SU-DHL-6 (cell line): ENCODE measurements at regions not wholly inside any gene's neighbourhood (a gene's known extent, or its start where the extent isn't known, plus 50 kb on each side); places are given as distances from the start of the nearest gene placed in this dataset.

Experiments
- H2AFZ ChIP-seq: fragments of 200-600 bp; sonication (generic); 2 replicates; pipeline ENCODE4 v1.6.1; 2014; ENCODE audit warnings: low read depth, mild to moderate bottlenecking, moderate library complexity, mixed read lengths, antibody characterized with exemption, low read length; ENCODE audit not compliant: severe bottlenecking
- H3F3A ChIP-seq: fragments of 200-600 bp; shearing (Covaris generic); 2 replicates; pipeline ENCODE4 v1.6.0; 2016; ENCODE audit warnings: antibody characterized with exemption, mild to moderate bottlenecking; ENCODE audit not compliant: insufficient read depth
- H3K27ac ChIP-seq: fragments of 200-600 bp; sonication (generic); 2 replicates; pipeline ENCODE4 v1.5.1; 2016; ENCODE audit warnings: low read depth, mild to moderate bottlenecking, low read length, moderate library complexity, mixed read lengths
- H3K27me3 ChIP-seq: fragments of 200-600 bp; sonication (generic), shearing (Covaris generic); 2 replicates; pipeline ENCODE4 v1.6.0; 2014; ENCODE audit warnings: mild to moderate bottlenecking, low read length
- H3K36me3 ChIP-seq: fragments of 200-600 bp; sonication (generic); 2 replicates; pipeline ENCODE4 v1.6.1; 2014; ENCODE audit warnings: mild to moderate bottlenecking, low read length, mixed read lengths
- H3K4me2 ChIP-seq: fragments of 300-600, 200-600 bp; shearing (Covaris generic), sonication (generic); 2 replicates; pipeline ENCODE4 v1.6.0; 2014; ENCODE audit warnings: low read length, low read depth, mild to moderate bottlenecking; ENCODE audit not compliant: poor library complexity, severe bottlenecking
- H3K4me3 ChIP-seq: fragments of 200-600 bp; sonication (generic); 2 replicates; pipeline ENCODE4 v1.5.1; 2014; ENCODE audit warnings: antibody characterized with exemption, low read length, mild to moderate bottlenecking, mixed read lengths; ENCODE audit not compliant: insufficient read depth, poor library complexity, severe bottlenecking
- H3K79me2 ChIP-seq: fragments of 200-600 bp; sonication (generic); 2 replicates; pipeline ENCODE4 v1.6.1; 2014; ENCODE audit warnings: mild to moderate bottlenecking, low read length, moderate library complexity; ENCODE audit not compliant: insufficient read depth
- H3K9ac ChIP-seq: fragments of 200-600 bp; sonication (generic); 2 replicates; pipeline ENCODE4 v1.7.0; 2014; ENCODE audit warnings: mild to moderate bottlenecking, low read length
- H3K9me2 ChIP-seq: fragments of 200-600 bp; sonication (generic); replicated peaks from 2 replicates; pipeline ENCODE4 v1.6.1; 2014; ENCODE audit warnings: low read length; ENCODE audit not compliant: insufficient read depth
- H3K9me3 ChIP-seq: fragments of 200-600 bp; sonication (generic); 2 replicates; pipeline ENCODE4 v1.6.1; 2014; ENCODE audit warnings: low read length, mixed read lengths; ENCODE audit not compliant: insufficient read depth
- H4K20me1 ChIP-seq: fragments of 200-600 bp; sonication (generic); 2 replicates; pipeline ENCODE4 v1.6.1; 2014; ENCODE audit warnings: low read depth, mild to moderate bottlenecking, antibody characterized with exemption, low read length, moderate library complexity, mixed read lengths
- CTCF ChIP-seq: fragments of 200-600 bp; sonication (generic); IDR thresholded peaks from one replicate; pipeline ENCODE4 v1.5.1; 2017; ENCODE audit warnings: antibody characterized with exemption, mild to moderate bottlenecking, low read length, moderate library complexity; ENCODE audit not compliant: insufficient read depth, poor library complexity, severe bottlenecking
- EZH2phosphoT487 ChIP-seq: fragments of 200-600 bp; sonication (generic), shearing (Covaris generic); conservative IDR thresholded peaks from 2 replicates; pipeline ENCODE4 v1.6.1; 2018; ENCODE audit warnings: mild to moderate bottlenecking, antibody characterized with exemption, low read length, moderate library complexity, mixed read lengths

- Histone ChIP-seq H3K9ac (no peak overlapping the region), H3K27me3 (no peaks in the 10 kb centered on the region), H3K9me3 (no peaks in the 10 kb centered on the region), H3F3A (peaks cover 9% of the 10 kb centered on the region; the same call in 1 of the 2 replicates), H3K9me2 (no peaks in the 10 kb centered on the region), H2AFZ (no peak overlapping the region), H3K79me2 (peaks cover 99% of the 10 kb centered on the region), H3K4me2 (no peak overlapping the region), H3K27ac (peak overlapping the region; percentile 1; the same call in 1 of the 2 replicates), H4K20me1 (peaks cover 21% of the 10 kb centered on the region), H3K36me3 (0 out of 2 replicates have a peak, but pooled peaks cover 8% of the 10 kb centered on the region), H3K4me3 (no peak overlapping the region)
- no peak for TF ChIP-seq CTCF
- no peak for TF ChIP-seq EZH2phosphoT487
These were observed 205.5 kb downstream of the PHETA1 start for GRCh38 chr12:111163422-111163821.

- no peaks in the 10 kb centered on the region for H3K9me2 ChIP-seq
- H3K9ac ChIP-seq: no peak overlapping the region
- H3K27ac ChIP-seq: no peak overlapping the region
- H2AFZ ChIP-seq: no peak overlapping the region
- H4K20me1 ChIP-seq: peaks cover 23% of the 10 kb centered on the region; the same call in 1 of the 2 replicates
- H3K9me3 ChIP-seq: no peaks in the 10 kb centered on the region
- H3K4me2 ChIP-seq: no peak overlapping the region
- peaks cover 11% of the 10 kb centered on the region for H3K36me3 ChIP-seq
- no peaks in the 10 kb centered on the region for H3K27me3 ChIP-seq
- peaks cover 13% of the 10 kb centered on the region; the same call in 1 of the 2 replicates for H3F3A ChIP-seq
- H3K79me2 ChIP-seq: peaks cover 99% of the 10 kb centered on the region
- TF ChIP-seq CTCF (no peak), EZH2phosphoT487 (no peak)
- H3K4me3 ChIP-seq: no peak overlapping the region
These were observed 207.0 kb downstream of the PHETA1 start for GRCh38 chr12:111161898-111162297.

GRCh38 chr12:111160350-111161241 lies 208.3 kb downstream of the PHETA1 start:
- Histone ChIP-seq H3K9me3 (no peaks in the 10 kb centered on the region), H3K79me2 (peaks cover 99% of the 10 kb centered on the region), H4K20me1 (peaks cover 28% of the 10 kb centered on the region; the same call in 1 of the 2 replicates), H3K9me2 (no peaks in the 10 kb centered on the region), H3K36me3 (peaks cover 22% of the 10 kb centered on the region), H3K9ac (no peak overlapping the region), H3F3A (peaks cover 21% of the 10 kb centered on the region), H3K4me3 (no peak overlapping the region), H2AFZ (no peak overlapping the region), H3K4me2 (no peak overlapping the region), H3K27ac (no peak overlapping the region), H3K27me3 (no peaks in the 10 kb centered on the region)
- TF ChIP-seq EZH2phosphoT487 (no peak), CTCF (no peak)
